ENCODE measurements at regions not wholly inside any gene's neighbourhood (a gene's known extent, or its start where the extent isn't known, plus 50 kb on each side); places are given as distances from the start of the nearest gene placed in this dataset.

- TF ChIP-seq CTCF (IDR thresholded peaks at IDR 0.05) (no peak), POLR2AphosphoS5 (IDR thresholded peaks at IDR 0.05) (no peak)
Measured at GRCh38 chr2:39874236-39874635, 95.2 kb upstream of the THUMPD2 start.

Measured in sigmoid colon (tissue), 4 donors.